T-cell (primary cell): ENCODE measurements at regions not wholly inside any gene's neighbourhood (a gene's known extent, or its start where the extent isn't known, plus 50 kb on each side); places are given as distances from the start of the nearest gene placed in this dataset.
"Not testable (repeated sequence)": the region's sequence is repeated elsewhere in the genome, so short reads cannot be mapped to it uniquely, and the experiment has no call there.

Experiments used
- ATAC-seq, 4 experiments: fragments of 200-7000 bp in 3 of 4; fragments of 150-1000 bp in 1 of 4; cut with Tn5 transposase; replicated peaks in 1 of 4; 1 replicate in 3 of 4; 2 replicates in 1 of 4; pipeline ENCODE4 v1.10.0; 2021; ENCODE audit warnings: moderate library complexity in 3 of 4, mild to moderate bottlenecking in 2 of 4, moderate number of reproducible peaks in 1 of 4
- CTCF ChIA-PET, 2 donors: fragments of 300-600 bp; sonication (Branson Sonifier 250); formaldehyde crosslinking; loops; one replicate each; lab custom pipeline; 2022; ENCODE audit warnings: antibody characterized with exemption in 2 of 2; lab: Charles Lee
- POLR2A ChIA-PET, 2 donors: fragments of 300-600 bp; sonication (Branson Sonifier 250); formaldehyde crosslinking; loops; one replicate each; lab custom pipeline; 2022; ENCODE audit warnings: antibody characterized with exemption in 2 of 2; lab: Charles Lee
- DNase-seq, 35 experiments: peaks; one replicate each; pipeline versions ENCODE4 v3.0.0 to v3.0.0-alpha.2; 2013 to 2023
- H3K27ac ChIP-seq: one replicate; pipeline ENCODE4 v1.5.1; 2013; ENCODE audit warnings: low read length
- H3K27me3 ChIP-seq, 2 experiments: replicated peaks in 1 of 2; 1 replicate in 1 of 2; 2 replicates in 1 of 2; pipeline versions ENCODE4 v1.6.1 to v1.7.0; 2013; ENCODE audit warnings: low read length in 1 of 2, mixed read lengths in 1 of 2; ENCODE audit not compliant: control insufficient read depth in 2 of 2, insufficient read depth in 2 of 2; ENCODE audit errors: extremely low read depth in 1 of 2
- H3K36me3 ChIP-seq, 2 donors: 1 replicate in 1 of 2; 2 replicates in 1 of 2; pipeline versions ENCODE4 v1.6.1 to v1.7.0; 2013; ENCODE audit warnings: low read length in 1 of 2; ENCODE audit not compliant: control insufficient read depth in 2 of 2, insufficient read depth in 1 of 2; ENCODE audit errors: extremely low read depth in 1 of 2
- H3K4me1 ChIP-seq, 2 experiments: 1 replicate in 1 of 2; 2 replicates in 1 of 2; pipeline versions ENCODE4 v1.6.1 to v1.7.0; 2013; ENCODE audit warnings: low read length in 2 of 2, mixed read lengths in 1 of 2; ENCODE audit not compliant: insufficient read depth in 2 of 2, control insufficient read depth in 1 of 2; ENCODE audit errors: extremely low read depth in 1 of 2
- H3K4me3 ChIP-seq, 2 donors: 1 replicate in 1 of 2; 2 replicates in 1 of 2; pipeline versions ENCODE4 v1.5.1 to v1.7.0; 2013; ENCODE audit warnings: mild to moderate bottlenecking in 2 of 2, low read length in 1 of 2, moderate library complexity in 1 of 2; ENCODE audit not compliant: control insufficient read depth in 1 of 2; ENCODE audit errors: extremely low read depth in 1 of 2
- H3K9me3 ChIP-seq: 2 replicates; pipeline ENCODE4 v1.7.0; 2013
- H3K27ac Mint-ChIP-seq, 2 donors: one replicate each; pipeline ENCODE4 v1.8.0; 2020 to 2021; ENCODE audit warnings: mild to moderate bottlenecking in 2 of 2, mixed read lengths in 2 of 2
- H3K27me3 Mint-ChIP-seq, 2 donors: one replicate each; pipeline ENCODE4 v1.8.0; 2021 to 2022; ENCODE audit warnings: mixed read lengths in 2 of 2
- H3K36me3 Mint-ChIP-seq: one replicate; pipeline ENCODE4 v1.8.0; 2021; ENCODE audit warnings: mixed read lengths
- H3K4me1 Mint-ChIP-seq, 3 donors: one replicate each; pipeline ENCODE4 v1.8.0; 2020 to 2022; ENCODE audit warnings: mixed read lengths in 3 of 3, mild to moderate bottlenecking in 1 of 3
- H3K4me3 Mint-ChIP-seq, 3 donors: one replicate each; pipeline ENCODE4 v1.8.0; 2020 to 2022; ENCODE audit warnings: mild to moderate bottlenecking in 3 of 3, mixed read lengths in 3 of 3, moderate library complexity in 3 of 3
- H3K9me3 Mint-ChIP-seq, 3 donors: one replicate each; pipeline ENCODE4 v1.8.0; 2020 to 2022; ENCODE audit warnings: mixed read lengths in 3 of 3
- WGBS: methylation state at CpG from one replicate; pipeline ENCODE4 v1.1.5; 2013; ENCODE audit warnings: missing lambda C conversion rate; ENCODE audit not compliant: insufficient coverage; 5-methylcytosine and 5-hydroxymethylcytosine counted together

- peak in 1 of 35 experiments; percentile 8 for DNase-seq
- H3K36me3 ChIP-seq, H3K27ac ChIP-seq, H3K9me3 ChIP-seq, H3K27ac Mint-ChIP-seq, H3K27me3 Mint-ChIP-seq, H3K9me3 Mint-ChIP-seq, ATAC-seq, H3K4me3 ChIP-seq, H3K36me3 Mint-ChIP-seq, H3K4me1 ChIP-seq, POLR2A ChIA-PET, CTCF ChIA-PET, H3K4me3 Mint-ChIP-seq: not testable (repeated sequence)
- H3K4me1 Mint-ChIP-seq = peaks cover 9 to 20% (median 18%) of the 10 kb centered on the region in 3 donors
- WGBS = 83% methylated on average over 5 of the region's 12 CpGs
- peaks cover 0 to 24% of the 10 kb centered on the region in 2 experiments for H3K27me3 ChIP-seq
These were observed 253.6 kb downstream of the ADGRD1 start for GRCh38 chr12:131207300-131207660.

GRCh38 chr12:131207841-131208240 lies 254.1 kb downstream of the ADGRD1 start:
- peak in 2 of 35 experiments; percentile 1 to 10 for DNase-seq
- CTCF ChIA-PET, H3K36me3 ChIP-seq, H3K4me3 ChIP-seq, ATAC-seq, H3K4me3 Mint-ChIP-seq, H3K9me3 ChIP-seq, H3K9me3 Mint-ChIP-seq, H3K27ac ChIP-seq, H3K27ac Mint-ChIP-seq, H3K27me3 Mint-ChIP-seq, H3K4me1 ChIP-seq, H3K36me3 Mint-ChIP-seq, POLR2A ChIA-PET: not testable (repeated sequence)
- 95% methylated on average over 4 of the region's 21 CpGs for WGBS
- peaks cover 9 to 20% (median 18%) of the 10 kb centered on the region in 3 donors for H3K4me1 Mint-ChIP-seq
- H3K27me3 ChIP-seq = peaks cover 0 to 23% of the 10 kb centered on the region in 2 experiments

DNA sequence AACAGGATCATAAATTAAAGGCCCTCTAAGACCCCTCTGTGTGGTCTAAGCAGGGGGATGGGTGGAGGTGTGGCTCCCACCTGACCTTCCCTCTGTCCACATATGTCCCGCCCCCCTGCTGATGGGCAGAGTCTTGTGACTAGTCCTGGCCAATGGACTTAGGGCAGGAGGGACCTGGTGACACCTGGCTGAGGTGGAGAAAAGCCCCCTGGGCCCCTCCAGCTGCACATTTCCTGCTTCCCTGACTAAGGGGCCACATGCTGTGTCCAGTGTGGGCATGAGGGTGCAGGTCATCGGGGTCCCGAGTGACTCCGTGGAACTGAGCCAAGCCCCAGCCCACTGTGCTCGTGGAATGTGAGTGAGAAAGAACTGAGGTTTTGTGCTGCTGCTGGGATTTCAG lies 254.7 kb downstream of the ADGRD1 start:
- no peak overlapping the region for H3K27ac ChIP-seq
- H3K27me3 ChIP-seq = peaks cover 0 to 22% of the 10 kb centered on the region in 2 experiments
- DNase-seq (no peak), ATAC-seq (no peak)
- H3K27ac Mint-ChIP-seq = no peak overlapping the region
- WGBS = 76% methylated on average over 4 of the region's 5 CpGs
- no peaks in the 10 kb centered on the region for H3K36me3 Mint-ChIP-seq
- H3K9me3 ChIP-seq = no peaks in the 10 kb centered on the region
- POLR2A ChIA-PET = no interaction called here
- no peak overlapping the region for H3K4me3 ChIP-seq
- H3K36me3 ChIP-seq = no peaks in the 10 kb centered on the region
- H3K4me1 ChIP-seq = peaks cover 5 to 6% of the 10 kb centered on the region in 2 experiments
- peaks cover 9 to 20% (median 18%) of the 10 kb centered on the region in 3 donors for H3K4me1 Mint-ChIP-seq
- H3K4me3 Mint-ChIP-seq = no peak overlapping the region
- H3K27me3 Mint-ChIP-seq = peaks cover 0 to 5% of the 10 kb centered on the region in 2 donors
- peaks cover 0 to 8% (median 6%) of the 10 kb centered on the region in 3 donors for H3K9me3 Mint-ChIP-seq
- CTCF ChIA-PET = no interaction called here

- CTCF ChIA-PET = no interaction called here
- no peak overlapping the region for H3K27ac ChIP-seq
- H3K4me3 ChIP-seq = no peak overlapping the region
- 43% methylated on average over 14 of the region's 21 CpGs for WGBS
- DNase-seq (peak in 2 of 35 experiments; percentile 9 to 22), ATAC-seq (no peak)
- Mint-ChIP-seq H3K27ac (peak overlapping the region in 1 of 2 donors; percentile 15), H3K4me1 (peaks cover 9 to 20% (median 18%) of the 10 kb centered on the region in 3 donors), H3K27me3 (peaks cover 0 to 5% of the 10 kb centered on the region in 2 donors), H3K36me3 (no peaks in the 10 kb centered on the region), H3K9me3 (peaks cover 0 to 10% (median 6%) of the 10 kb centered on the region in 3 donors), H3K4me3 (no peak overlapping the region)
- no peaks in the 10 kb centered on the region for H3K36me3 ChIP-seq
- peaks cover 5 to 6% of the 10 kb centered on the region in 2 experiments for H3K4me1 ChIP-seq
- H3K9me3 ChIP-seq = no peaks in the 10 kb centered on the region
- POLR2A ChIA-PET = no interaction called here
- H3K27me3 ChIP-seq = peaks cover 0 to 20% of the 10 kb centered on the region in 2 experiments
These were observed 255.7 kb downstream of the ADGRD1 start for GRCh38 chr12:131209082-131210070.

DNA sequence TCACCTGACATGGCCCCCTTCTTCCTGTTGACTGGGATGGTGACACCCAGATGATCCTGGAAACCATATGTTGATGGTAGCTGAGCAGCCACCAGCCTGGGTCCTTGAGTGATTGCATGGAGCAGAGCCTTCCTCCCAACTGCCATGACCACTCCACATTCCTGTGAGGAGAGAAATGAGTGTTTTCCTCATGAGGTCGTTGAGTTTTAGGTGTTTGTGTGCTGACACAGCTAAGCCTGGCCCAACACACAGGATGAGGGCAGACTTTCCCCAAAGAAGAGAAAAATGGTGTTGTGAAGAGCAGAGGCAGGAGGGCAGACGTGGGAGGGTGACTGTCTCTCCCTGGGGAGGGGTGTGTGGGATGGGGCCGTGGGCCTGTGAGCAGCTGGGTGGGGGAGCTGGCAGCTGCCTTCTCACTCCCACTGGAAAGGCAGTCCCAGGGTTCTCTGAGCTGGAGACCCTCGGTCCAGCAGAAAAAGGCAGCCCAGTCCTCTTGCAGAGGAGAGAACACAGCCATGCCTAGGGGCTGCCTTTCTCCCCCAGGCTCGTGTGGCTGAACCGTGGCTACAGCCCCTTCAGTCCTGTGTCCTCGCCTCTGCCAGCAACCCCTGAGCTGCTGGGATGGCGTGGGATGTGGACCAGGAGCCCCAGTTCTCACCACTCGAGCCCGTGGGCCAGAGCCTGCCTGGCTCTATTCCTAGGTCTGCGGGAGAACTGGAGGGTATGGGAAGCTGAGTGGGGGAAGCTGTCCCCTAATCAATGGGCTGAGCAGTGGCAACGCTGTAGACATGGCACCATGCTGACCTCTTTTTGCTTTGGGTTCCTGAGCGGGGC lies 257.0 kb downstream of the ADGRD1 start:
- H3K27ac Mint-ChIP-seq = no peak overlapping the region
- peaks cover 0 to 5% of the 10 kb centered on the region in 2 donors for H3K27me3 Mint-ChIP-seq
- no peaks in the 10 kb centered on the region for H3K36me3 Mint-ChIP-seq
- H3K9me3 Mint-ChIP-seq = peaks cover 0 to 10% (median 6%) of the 10 kb centered on the region in 3 donors
- H3K27ac ChIP-seq = no peak overlapping the region
- H3K4me1 ChIP-seq = peaks cover 5 to 6% of the 10 kb centered on the region in 2 experiments
- ATAC-seq (no peak), DNase-seq (peak in 2 of 35 experiments; percentile 3 to 10)
- no peak overlapping the region for H3K4me3 ChIP-seq
- H3K9me3 ChIP-seq = no peaks in the 10 kb centered on the region
- H3K36me3 ChIP-seq = no peaks in the 10 kb centered on the region
- CTCF ChIA-PET = no interaction called here
- 70% methylated on average over 10 of the region's 13 CpGs for WGBS
- POLR2A ChIA-PET = no interaction called here
- H3K4me1 Mint-ChIP-seq = peaks cover 9 to 20% (median 18%) of the 10 kb centered on the region in 3 donors
- H3K4me3 Mint-ChIP-seq = no peak overlapping the region
- peaks cover 0 to 16% of the 10 kb centered on the region in 2 experiments for H3K27me3 ChIP-seq

GRCh38 chr12:131211340-131211938 lies 257.7 kb downstream of the ADGRD1 start:
- Histone ChIP-seq H3K4me1 (peaks cover 5 to 6% of the 10 kb centered on the region in 2 experiments), H3K27ac (no peak overlapping the region), H3K9me3 (no peaks in the 10 kb centered on the region), H3K4me3 (no peak overlapping the region), H3K27me3 (peaks cover 0 to 16% of the 10 kb centered on the region in 2 experiments), H3K36me3 (no peaks in the 10 kb centered on the region)
- ATAC-seq = no peak
- H3K27me3 Mint-ChIP-seq = peaks cover 0 to 9% of the 10 kb centered on the region in 2 donors
- POLR2A ChIA-PET = interaction anchor here in 1 of 2 donors (0.6 kb wide), 1 partner anchor 263 kb away, joined by 3 read pairs; no protein-coding TSS in a partner anchor
- H3K36me3 Mint-ChIP-seq = no peaks in the 10 kb centered on the region
- no peak overlapping the region for H3K4me3 Mint-ChIP-seq
- H3K4me1 Mint-ChIP-seq = peaks cover 9 to 20% (median 18%) of the 10 kb centered on the region in 3 donors
- H3K9me3 Mint-ChIP-seq = peaks cover 0 to 10% (median 6%) of the 10 kb centered on the region in 3 donors
- CTCF ChIA-PET = no interaction called here
- WGBS = 67% methylated on average over 1 of the region's 9 CpGs
- DNase-seq = peak in 1 of 35 experiments; percentile 19
- H3K27ac Mint-ChIP-seq = no peak overlapping the region
